DOHH2 (cell line): ENCODE measurements at regions not wholly inside any gene's neighbourhood (a gene's known extent, or its start where the extent isn't known, plus 50 kb on each side); places are given as distances from the start of the nearest gene placed in this dataset.

Source experiments
- H3F3A ChIP-seq: fragments of 200-600 bp; sonication (generic), shearing (Covaris generic); 2 replicates; pipeline ENCODE4 v1.6.0; 2016; ENCODE audit warnings: antibody characterized with exemption, mild to moderate bottlenecking; ENCODE audit not compliant: control insufficient read depth, insufficient read depth
- H3K27ac ChIP-seq: fragments of 200-600 bp; sonication (generic); 2 replicates; pipeline ENCODE4 v1.5.1; 2014; ENCODE audit warnings: low read depth, mild to moderate bottlenecking, low read length, moderate library complexity
- H3K27me3 ChIP-seq: fragments of 200-600 bp; sonication (generic); 2 replicates; pipeline ENCODE4 v1.6.1; 2014; ENCODE audit warnings: mild to moderate bottlenecking, low read length, mixed read lengths; ENCODE audit not compliant: control insufficient read depth
- H3K36me3 ChIP-seq: fragments of 200-600 bp; sonication (generic); 2 replicates; pipeline ENCODE4 v1.6.1; 2014; ENCODE audit warnings: mild to moderate bottlenecking, low read length, moderate library complexity, mixed read lengths; ENCODE audit not compliant: control insufficient read depth
- H3K4me1 ChIP-seq: fragments of 200-600 bp; sonication (generic); 2 replicates; pipeline ENCODE4 v1.6.1; 2014; ENCODE audit warnings: mild to moderate bottlenecking, low read length, mixed read lengths; ENCODE audit not compliant: control insufficient read depth
- H3K4me2 ChIP-seq: fragments of 200-600 bp; sonication (generic); 2 replicates; pipeline ENCODE4 v1.6.0; 2014; ENCODE audit warnings: mild to moderate bottlenecking, low read length, moderate library complexity
- H3K4me3 ChIP-seq: fragments of 200-600 bp; sonication (generic); 2 replicates; pipeline ENCODE4 v1.5.1; 2014; ENCODE audit warnings: mild to moderate bottlenecking, low read length, mixed read lengths
- H3K79me2 ChIP-seq: fragments of 200-600 bp; sonication (generic); 2 replicates; pipeline ENCODE4 v1.6.1; 2014; ENCODE audit warnings: mild to moderate bottlenecking, low read length, mixed read lengths; ENCODE audit not compliant: control insufficient read depth
- H3K9me2 ChIP-seq: fragments of 200-600 bp; sonication (generic); replicated peaks from 2 replicates; pipeline ENCODE4 v1.6.1; 2014; ENCODE audit warnings: mild to moderate bottlenecking, low read length, mixed read lengths; ENCODE audit not compliant: control insufficient read depth
- H3K9me3 ChIP-seq: fragments of 200-600 bp; sonication (generic); 2 replicates; pipeline ENCODE4 v1.6.1; 2014; ENCODE audit warnings: antibody characterized with exemption, low read length, mixed read lengths; ENCODE audit not compliant: control insufficient read depth, insufficient read depth
- H4K20me1 ChIP-seq: fragments of 200-600 bp; sonication (generic); 2 replicates; pipeline ENCODE4 v1.6.0; 2014; ENCODE audit warnings: low read depth, mild to moderate bottlenecking, antibody characterized with exemption, low read length, moderate library complexity; ENCODE audit not compliant: control insufficient read depth, insufficient read depth
- EZH2phosphoT487 ChIP-seq: fragments of 200-600 bp; sonication (generic); IDR thresholded peaks from 2 replicates; pipeline ENCODE4 v1.6.1; 2017; ENCODE audit warnings: borderline replicate concordance, mild to moderate bottlenecking, antibody characterized with exemption, low read length, moderate library complexity, mixed read lengths
- TF ChIP-seq, protein P1 (sequence below): fragments of 200-600 bp; sonication (generic); IDR thresholded peaks from one replicate; pipeline ENCODE4 v1.5.1; 2014; ENCODE audit warnings: antibody characterized with exemption, mild to moderate bottlenecking, low read depth, low read length; ENCODE audit not compliant: poor library complexity, severe bottlenecking

GRCh38 chr2:62303788-62304187 is 107.9 kb downstream of the B3GNT2 start:
- Histone ChIP-seq H3K27me3 (peaks cover 18% of the 10 kb centered on the region; the same call in 1 of the 2 replicates), H3F3A (no peaks in the 10 kb centered on the region), H3K36me3 (no peaks in the 10 kb centered on the region), H3K27ac (no peak overlapping the region), H3K9me2 (no peaks in the 10 kb centered on the region), H3K79me2 (no peaks in the 10 kb centered on the region), H3K9me3 (no peaks in the 10 kb centered on the region), H3K4me2 (no peak overlapping the region), H3K4me1 (no peaks in the 10 kb centered on the region), H4K20me1 (no peaks in the 10 kb centered on the region), H3K4me3 (no peak overlapping the region)
- TF ChIP-seq EZH2phosphoT487 = no peak
- TF ChIP-seq, protein P1, sequence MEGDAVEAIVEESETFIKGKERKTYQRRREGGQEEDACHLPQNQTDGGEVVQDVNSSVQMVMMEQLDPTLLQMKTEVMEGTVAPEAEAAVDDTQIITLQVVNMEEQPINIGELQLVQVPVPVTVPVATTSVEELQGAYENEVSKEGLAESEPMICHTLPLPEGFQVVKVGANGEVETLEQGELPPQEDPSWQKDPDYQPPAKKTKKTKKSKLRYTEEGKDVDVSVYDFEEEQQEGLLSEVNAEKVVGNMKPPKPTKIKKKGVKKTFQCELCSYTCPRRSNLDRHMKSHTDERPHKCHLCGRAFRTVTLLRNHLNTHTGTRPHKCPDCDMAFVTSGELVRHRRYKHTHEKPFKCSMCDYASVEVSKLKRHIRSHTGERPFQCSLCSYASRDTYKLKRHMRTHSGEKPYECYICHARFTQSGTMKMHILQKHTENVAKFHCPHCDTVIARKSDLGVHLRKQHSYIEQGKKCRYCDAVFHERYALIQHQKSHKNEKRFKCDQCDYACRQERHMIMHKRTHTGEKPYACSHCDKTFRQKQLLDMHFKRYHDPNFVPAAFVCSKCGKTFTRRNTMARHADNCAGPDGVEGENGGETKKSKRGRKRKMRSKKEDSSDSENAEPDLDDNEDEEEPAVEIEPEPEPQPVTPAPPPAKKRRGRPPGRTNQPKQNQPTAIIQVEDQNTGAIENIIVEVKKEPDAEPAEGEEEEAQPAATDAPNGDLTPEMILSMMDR = no peak

DNA sequence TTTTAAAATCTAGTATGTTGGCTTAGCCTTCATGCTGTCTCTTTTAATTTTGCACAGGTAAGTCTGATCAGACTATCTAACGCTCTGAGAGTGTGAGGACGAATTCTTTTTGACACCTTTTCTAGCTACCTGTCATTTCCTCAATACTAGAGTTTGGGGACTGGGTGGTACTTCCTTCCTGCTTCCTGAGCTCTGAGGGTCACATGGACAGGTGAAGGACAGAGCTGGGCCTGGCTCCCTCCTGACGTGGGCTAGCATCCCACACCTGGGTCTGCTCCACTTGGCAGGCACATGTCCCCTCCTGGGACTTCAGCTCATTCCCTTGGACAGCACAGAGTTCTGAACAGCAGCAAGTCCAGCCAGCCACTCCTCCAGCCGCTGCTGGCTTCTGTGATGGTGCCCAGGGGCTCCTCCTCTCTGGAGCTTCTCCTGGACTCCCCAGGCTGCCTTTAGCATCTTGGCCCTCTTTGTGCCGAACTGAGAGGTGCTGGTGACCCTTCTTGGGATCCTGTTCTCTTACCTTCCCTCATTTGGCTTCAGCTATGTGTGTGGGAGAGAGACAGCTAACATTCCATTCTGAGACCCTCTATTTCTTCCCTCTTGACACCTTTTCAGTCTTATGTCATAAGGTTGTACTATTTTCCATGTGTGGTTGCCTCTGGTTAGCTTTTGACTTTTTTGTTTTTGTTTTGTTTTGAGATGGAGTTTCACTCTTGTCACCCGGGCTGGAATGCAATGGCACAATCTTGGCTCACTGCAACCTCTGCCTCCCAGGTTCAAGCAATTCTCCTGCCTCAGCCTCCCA is 106.9 kb downstream of the B3GNT2 start:
- H3K4me2 ChIP-seq = no peak overlapping the region
- H3K79me2 ChIP-seq = no peaks in the 10 kb centered on the region
- no peaks in the 10 kb centered on the region for H3F3A ChIP-seq
- no peaks in the 10 kb centered on the region for H3K4me1 ChIP-seq
- peaks cover 18% of the 10 kb centered on the region; the same call in 1 of the 2 replicates for H3K27me3 ChIP-seq
- H3K27ac ChIP-seq = no peak overlapping the region
- H3K9me3 ChIP-seq = no peaks in the 10 kb centered on the region
- TF ChIP-seq, protein P1 = no peak
- no peak for TF ChIP-seq EZH2phosphoT487
- H3K36me3 ChIP-seq = no peaks in the 10 kb centered on the region
- no peaks in the 10 kb centered on the region for H3K9me2 ChIP-seq
- H4K20me1 ChIP-seq = no peaks in the 10 kb centered on the region
- no peak overlapping the region for H3K4me3 ChIP-seq

- H3K4me1 ChIP-seq = no peaks in the 10 kb centered on the region
- H3K9me2 ChIP-seq = no peaks in the 10 kb centered on the region
- no peaks in the 10 kb centered on the region for H3K36me3 ChIP-seq
- no peak overlapping the region for H3K4me2 ChIP-seq
- peaks cover 18% of the 10 kb centered on the region; the same call in 1 of the 2 replicates for H3K27me3 ChIP-seq
- H3K9me3 ChIP-seq = no peaks in the 10 kb centered on the region
- no peak for TF ChIP-seq EZH2phosphoT487
- TF ChIP-seq, protein P1 = no peak
- no peaks in the 10 kb centered on the region for H4K20me1 ChIP-seq
- H3F3A ChIP-seq = no peaks in the 10 kb centered on the region
- H3K4me3 ChIP-seq = no peak overlapping the region
- H3K79me2 ChIP-seq = no peaks in the 10 kb centered on the region
- no peak overlapping the region for H3K27ac ChIP-seq
These were observed 105.0 kb downstream of the B3GNT2 start for GRCh38 chr2:62300925-62301324.
